ENCODE measurements at regions not wholly inside any gene's neighbourhood (a gene's known extent, or its start where the extent isn't known, plus 50 kb on each side); places are given as distances from the start of the nearest gene placed in this dataset.

DNA sequence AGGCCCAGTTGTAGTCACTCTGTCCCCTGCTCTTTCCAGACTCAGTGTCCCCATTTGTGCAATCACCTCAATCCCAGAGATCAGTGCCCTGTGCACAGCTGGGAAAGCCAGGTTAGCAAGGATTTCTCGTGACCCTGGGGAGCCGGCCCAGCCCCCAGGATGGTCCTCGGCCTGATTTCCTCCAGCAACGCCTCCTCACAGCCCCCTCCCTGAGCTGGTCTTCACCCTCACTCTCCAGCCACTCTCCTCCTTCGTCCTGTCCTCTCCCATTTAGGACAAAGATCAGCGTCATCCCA lies 194.8 kb upstream of the C14orf180 start:
- peaks cover 0 to 3% of the 10 kb centered on the region in 2 donors for H3K9me3 ChIP-seq (replicated peaks in 1 of 2; ENCODE audit: control insufficient read depth in 1 of 2, insufficient read depth in 1 of 2, low read length in 2 of 2)
- no peaks in the 10 kb centered on the region for H3K79me2 ChIP-seq (ENCODE audit: insufficient read depth, low read length)
- TF ChIP-seq, protein P1, sequence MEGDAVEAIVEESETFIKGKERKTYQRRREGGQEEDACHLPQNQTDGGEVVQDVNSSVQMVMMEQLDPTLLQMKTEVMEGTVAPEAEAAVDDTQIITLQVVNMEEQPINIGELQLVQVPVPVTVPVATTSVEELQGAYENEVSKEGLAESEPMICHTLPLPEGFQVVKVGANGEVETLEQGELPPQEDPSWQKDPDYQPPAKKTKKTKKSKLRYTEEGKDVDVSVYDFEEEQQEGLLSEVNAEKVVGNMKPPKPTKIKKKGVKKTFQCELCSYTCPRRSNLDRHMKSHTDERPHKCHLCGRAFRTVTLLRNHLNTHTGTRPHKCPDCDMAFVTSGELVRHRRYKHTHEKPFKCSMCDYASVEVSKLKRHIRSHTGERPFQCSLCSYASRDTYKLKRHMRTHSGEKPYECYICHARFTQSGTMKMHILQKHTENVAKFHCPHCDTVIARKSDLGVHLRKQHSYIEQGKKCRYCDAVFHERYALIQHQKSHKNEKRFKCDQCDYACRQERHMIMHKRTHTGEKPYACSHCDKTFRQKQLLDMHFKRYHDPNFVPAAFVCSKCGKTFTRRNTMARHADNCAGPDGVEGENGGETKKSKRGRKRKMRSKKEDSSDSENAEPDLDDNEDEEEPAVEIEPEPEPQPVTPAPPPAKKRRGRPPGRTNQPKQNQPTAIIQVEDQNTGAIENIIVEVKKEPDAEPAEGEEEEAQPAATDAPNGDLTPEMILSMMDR (IDR thresholded peaks at IDR 0.05): no peak
- H3K27ac ChIP-seq (ENCODE audit: low read depth in 1 of 2, low read length in 2 of 2): no peak overlapping the region
- Mint-ChIP-seq H3K4me1 (no peaks in the 10 kb centered on the region), H3K9me3 (peaks cover 2 to 13% (median 6%) of the 10 kb centered on the region in 7 donors), H3K4me3 (no peak overlapping the region), H3K36me3 (no peaks in the 10 kb centered on the region), H3K27me3 (ENCODE audit: low read depth in 3 of 3) (peaks cover 5 to 24% (median 6%) of the 10 kb centered on the region in 3 donors), H3K27ac (no peak overlapping the region)
- no peaks in the 10 kb centered on the region for H3K36me3 ChIP-seq (replicated peaks in 1 of 2; ENCODE audit: control insufficient read depth in 1 of 2, insufficient read depth in 2 of 2, low read length in 2 of 2)
- no peak for DNase-seq
- no peak overlapping the region for H3K9ac ChIP-seq (ENCODE audit: insufficient read depth, low read length, poor library complexity, severe bottlenecking)
- H4K20me1 ChIP-seq (ENCODE audit: insufficient read depth, low read length): no peaks in the 10 kb centered on the region
- no peak overlapping the region for H3K4me3 ChIP-seq (replicated peaks in 1 of 3; ENCODE audit: low read depth in 2 of 3, low read length in 3 of 3)
- H3K27me3 ChIP-seq (ENCODE audit: control insufficient read depth in 2 of 2, insufficient read depth in 2 of 2, low read length in 2 of 2): peaks cover 0 to 4% of the 10 kb centered on the region in 2 donors
- H2AFZ ChIP-seq (ENCODE audit: insufficient read depth, low read depth, low read length, poor library complexity, severe bottlenecking): no peak overlapping the region
- H3K4me1 ChIP-seq (ENCODE audit: control insufficient read depth in 1 of 2, insufficient read depth in 2 of 2, low read length in 2 of 2): no peaks in the 10 kb centered on the region
- no peak overlapping the region for H3K4me2 ChIP-seq (replicated peaks; ENCODE audit: extremely low read depth, low read length, poor library complexity, severe bottlenecking)
- 96% methylated on average over 6 of the region's 6 CpGs for WGBS (ENCODE audit: insufficient coverage)
- intact Hi-C loops (cut with micrococcal nuclease): no loop called here

DNA sequence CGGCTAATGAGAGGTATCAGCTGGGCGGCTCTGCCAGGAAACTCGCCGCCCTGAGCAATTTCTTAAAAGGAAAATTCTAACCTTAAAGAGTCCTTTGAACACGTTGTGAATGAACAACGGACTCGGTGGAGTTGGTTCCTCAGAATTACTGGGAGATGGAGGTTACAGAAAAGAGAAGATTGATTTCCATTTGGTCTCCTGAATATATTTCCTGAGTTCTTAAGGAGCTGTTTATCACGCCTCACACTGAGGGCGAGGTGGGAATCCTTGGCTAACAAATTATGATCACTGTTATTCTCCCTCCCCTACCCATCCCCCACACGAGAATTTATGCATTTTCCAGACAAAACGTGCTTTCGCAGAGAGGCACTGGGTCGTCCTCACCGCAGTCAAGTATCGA lies 194.5 kb upstream of the C14orf180 start:
- no peaks in the 10 kb centered on the region for H3K79me2 ChIP-seq (ENCODE audit: insufficient read depth, low read length)
- H3K27me3 Mint-ChIP-seq (ENCODE audit: low read depth in 3 of 3): peaks cover 5 to 23% (median 6%) of the 10 kb centered on the region in 3 donors
- TF ChIP-seq, protein P1 (IDR thresholded peaks at IDR 0.05): no peak
- no peaks in the 10 kb centered on the region for H3K9me3 ChIP-seq (replicated peaks in 1 of 2; ENCODE audit: control insufficient read depth in 1 of 2, insufficient read depth in 1 of 2, low read length in 2 of 2)
- no peaks in the 10 kb centered on the region for H3K4me1 ChIP-seq (ENCODE audit: control insufficient read depth in 1 of 2, insufficient read depth in 2 of 2, low read length in 2 of 2)
- intact Hi-C loops (cut with micrococcal nuclease): no loop called here
- no peak overlapping the region for H2AFZ ChIP-seq (ENCODE audit: insufficient read depth, low read depth, low read length, poor library complexity, severe bottlenecking)
- no peaks in the 10 kb centered on the region for H3K36me3 Mint-ChIP-seq
- H3K36me3 ChIP-seq (replicated peaks in 1 of 2; ENCODE audit: control insufficient read depth in 1 of 2, insufficient read depth in 2 of 2, low read length in 2 of 2): no peaks in the 10 kb centered on the region
- no peak overlapping the region for H3K9ac ChIP-seq (ENCODE audit: insufficient read depth, low read length, poor library complexity, severe bottlenecking)
- no peak overlapping the region for H3K27ac ChIP-seq (ENCODE audit: low read depth in 1 of 2, low read length in 2 of 2)
- DNase-seq: no peak
- H3K4me1 Mint-ChIP-seq: no peaks in the 10 kb centered on the region
- H3K4me2 ChIP-seq (replicated peaks; ENCODE audit: extremely low read depth, low read length, poor library complexity, severe bottlenecking): no peak overlapping the region
- peaks cover 2 to 12% (median 6%) of the 10 kb centered on the region in 7 donors for H3K9me3 Mint-ChIP-seq
- H4K20me1 ChIP-seq (ENCODE audit: insufficient read depth, low read length): no peaks in the 10 kb centered on the region
- no peak overlapping the region for H3K4me3 ChIP-seq (replicated peaks in 1 of 3; ENCODE audit: low read depth in 2 of 3, low read length in 3 of 3)
- H3K4me3 Mint-ChIP-seq: no peak overlapping the region
- WGBS (ENCODE audit: insufficient coverage): 93% methylated on average over 7 of the region's 15 CpGs
- H3K27ac Mint-ChIP-seq: peak overlapping the region in 1 of 7 donors; percentile 33
- H3K27me3 ChIP-seq (ENCODE audit: control insufficient read depth in 2 of 2, insufficient read depth in 2 of 2, low read length in 2 of 2): peaks cover 0 to 4% of the 10 kb centered on the region in 2 donors

Measured in CD14-positive monocyte (primary cell).